ENCODE measurements at regions not wholly inside any gene's neighbourhood (a gene's known extent, or its start where the extent isn't known, plus 50 kb on each side); places are given as distances from the start of the nearest gene placed in this dataset.
A peak's percentile ranks its signal among the peaks of the same experiment; 100 is the strongest.

DNA sequence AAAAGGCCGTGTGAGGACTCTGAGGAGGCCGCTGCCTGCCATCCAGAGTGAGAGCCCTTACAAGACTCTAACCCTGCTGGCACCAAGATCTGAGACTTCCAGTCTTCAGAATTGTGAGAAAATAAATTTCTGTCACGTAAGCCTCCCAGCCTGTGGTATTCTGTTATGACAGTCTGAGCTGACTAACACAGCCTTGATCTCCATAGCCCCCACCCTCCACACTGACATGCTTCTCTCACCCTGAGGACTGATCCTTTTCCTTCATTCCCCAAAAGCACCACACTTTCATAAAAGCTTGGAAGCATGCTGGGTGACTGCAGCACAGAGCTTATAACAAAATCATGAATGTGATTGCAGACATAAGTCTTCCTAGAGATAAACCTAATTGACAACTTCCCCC lies 1059.8 kb downstream of the UQCRFS1 start:
- no peak overlapping the region for H3K27ac ChIP-seq (ENCODE audit: insufficient read depth, low read length, poor library complexity, severe bottlenecking)
- ATAC-seq (ENCODE audit: low read depth in 2 of 2) = no peak

DNA sequence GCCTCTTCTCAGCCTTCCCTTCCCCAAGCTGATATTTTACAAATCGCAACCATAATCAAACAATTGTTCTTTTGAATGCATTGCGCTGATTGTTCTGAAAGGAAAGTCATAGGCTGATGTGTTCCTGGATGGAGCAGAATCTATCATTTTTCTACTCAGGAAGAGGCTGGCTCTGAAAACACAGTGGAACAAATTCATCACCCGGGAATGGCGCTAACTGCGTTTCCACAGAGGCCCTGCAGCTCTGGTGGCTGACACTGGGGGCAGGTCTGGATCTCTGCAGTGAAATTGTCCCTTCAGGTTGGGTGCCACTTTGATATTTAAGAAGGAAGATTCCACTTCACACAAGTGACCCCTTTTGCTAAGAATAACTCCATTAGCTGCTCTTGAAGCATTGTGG lies 1060.8 kb downstream of the UQCRFS1 start:
- Mint-ChIP-seq H3K27ac (no peak overlapping the region), H3K4me3 (no peak overlapping the region)
- ATAC-seq (ENCODE audit: low read depth in 2 of 2) = no peak

More for the DNA sequence above, 1059.8 kb downstream of the UQCRFS1 start:
- Mint-ChIP-seq H3K4me1 (no peaks in the 10 kb centered on the region), H3K27me3 (no peaks in the 10 kb centered on the region), H3K4me3 (no peak overlapping the region), H3K36me3 (no peaks in the 10 kb centered on the region), H3K27ac (no peak overlapping the region), H3K9me3 (peaks cover 2 to 14% (median 7%) of the 10 kb centered on the region in 7 donors)
- H3K4me3 ChIP-seq (ENCODE audit: low read depth, low read length) = no peak overlapping the region
- no peaks in the 10 kb centered on the region for H3K27me3 ChIP-seq (ENCODE audit: control insufficient read depth, insufficient read depth, low read length)
- H3K4me1 ChIP-seq (ENCODE audit: control insufficient read depth, insufficient read depth, low read length, poor library complexity, severe bottlenecking) = no peaks in the 10 kb centered on the region
- DNase-seq = no peak
- peaks cover 0 to 3% of the 10 kb centered on the region in 2 experiments for H3K9me3 ChIP-seq (ENCODE audit: control insufficient read depth in 2 of 2, low read length in 2 of 2)
- H3K36me3 ChIP-seq (ENCODE audit: control insufficient read depth, insufficient read depth, low read length) = no peaks in the 10 kb centered on the region

DNA sequence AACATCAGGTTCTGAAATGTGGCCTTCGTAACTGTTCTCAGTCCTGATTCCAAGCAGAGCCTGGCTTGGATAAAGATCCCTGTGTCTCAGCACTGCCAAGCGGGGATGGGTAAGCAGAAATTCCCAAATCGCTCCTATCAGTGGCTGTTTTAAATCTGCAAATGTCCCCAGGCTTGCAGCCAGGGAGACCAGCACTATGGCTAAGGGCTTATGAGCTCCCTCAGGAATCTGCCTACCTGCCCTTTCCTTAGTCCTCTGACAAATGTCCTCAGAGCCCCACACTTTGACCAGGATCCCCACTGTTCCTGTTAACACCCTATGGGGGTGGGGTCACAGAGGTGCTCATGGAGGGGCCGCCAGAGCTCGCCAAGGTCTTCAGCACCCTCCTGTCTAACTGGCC lies 1062.8 kb downstream of the UQCRFS1 start:
- no peaks in the 10 kb centered on the region for H3K9me3 ChIP-seq (ENCODE audit: control insufficient read depth in 2 of 2, low read length in 2 of 2)
- no peaks in the 10 kb centered on the region for H3K4me1 Mint-ChIP-seq
- H3K4me3 ChIP-seq (ENCODE audit: low read depth, low read length) = no peak overlapping the region
- H3K27ac Mint-ChIP-seq = no peak overlapping the region
- no peaks in the 10 kb centered on the region for H3K27me3 ChIP-seq (ENCODE audit: control insufficient read depth, insufficient read depth, low read length)
- no peak for ATAC-seq (ENCODE audit: low read depth in 2 of 2)
- H3K9me3 Mint-ChIP-seq = peaks cover 0 to 11% (median 4%) of the 10 kb centered on the region in 7 donors
- no peaks in the 10 kb centered on the region for H3K36me3 Mint-ChIP-seq
- no peaks in the 10 kb centered on the region for H3K4me1 ChIP-seq (ENCODE audit: control insufficient read depth, insufficient read depth, low read length, poor library complexity, severe bottlenecking)
- no peak overlapping the region for H3K4me3 Mint-ChIP-seq
- H3K36me3 ChIP-seq (ENCODE audit: control insufficient read depth, insufficient read depth, low read length) = no peaks in the 10 kb centered on the region
- no peak for DNase-seq
- H3K27me3 Mint-ChIP-seq = no peaks in the 10 kb centered on the region
- no peak overlapping the region for H3K27ac ChIP-seq (ENCODE audit: insufficient read depth, low read length, poor library complexity, severe bottlenecking)

More for the DNA sequence above, 1060.8 kb downstream of the UQCRFS1 start:
- Mint-ChIP-seq H3K36me3 (no peaks in the 10 kb centered on the region), H3K27me3 (no peaks in the 10 kb centered on the region), H3K4me1 (no peaks in the 10 kb centered on the region), H3K9me3 (peaks cover 3 to 15% (median 7%) of the 10 kb centered on the region in 7 donors)
- Histone ChIP-seq H3K27ac (ENCODE audit: insufficient read depth, low read length, poor library complexity, severe bottlenecking) (no peak overlapping the region), H3K27me3 (ENCODE audit: control insufficient read depth, insufficient read depth, low read length) (no peaks in the 10 kb centered on the region), H3K9me3 (ENCODE audit: control insufficient read depth in 2 of 2, low read length in 2 of 2) (no peaks in the 10 kb centered on the region), H3K4me1 (ENCODE audit: control insufficient read depth, insufficient read depth, low read length, poor library complexity, severe bottlenecking) (no peaks in the 10 kb centered on the region), H3K4me3 (ENCODE audit: low read depth, low read length) (no peak overlapping the region), H3K36me3 (ENCODE audit: control insufficient read depth, insufficient read depth, low read length) (no peaks in the 10 kb centered on the region)
- no peak for DNase-seq

DNA sequence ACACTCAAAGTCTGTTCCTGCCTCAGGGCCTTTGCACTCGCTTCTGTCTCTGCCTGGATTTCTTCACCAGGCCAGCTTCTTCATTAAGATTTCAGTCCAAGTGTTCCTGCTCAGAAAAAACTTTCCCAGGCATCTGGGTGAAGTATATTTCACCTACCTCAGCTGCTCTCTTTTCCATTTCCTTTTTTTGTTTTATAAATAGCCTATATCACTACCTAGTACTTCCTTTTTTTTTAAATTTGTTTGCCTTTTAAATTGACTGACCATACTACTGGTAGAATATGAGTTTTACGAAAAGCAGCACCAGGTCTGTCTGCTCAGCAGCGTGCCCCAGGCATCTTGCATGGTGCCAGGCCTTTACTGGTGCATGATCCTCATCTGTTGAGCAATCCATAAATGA lies 1064.4 kb downstream of the UQCRFS1 start:
- no peak overlapping the region for H3K27ac Mint-ChIP-seq
- H3K27me3 Mint-ChIP-seq = no peaks in the 10 kb centered on the region
- H3K9me3 Mint-ChIP-seq = peaks cover 2 to 15% (median 5%) of the 10 kb centered on the region in 7 donors
- H3K36me3 Mint-ChIP-seq = no peaks in the 10 kb centered on the region
- Histone ChIP-seq H3K4me3 (ENCODE audit: low read depth, low read length) (no peak overlapping the region), H3K9me3 (ENCODE audit: control insufficient read depth in 2 of 2, low read length in 2 of 2) (no peaks in the 10 kb centered on the region), H3K27me3 (ENCODE audit: control insufficient read depth, insufficient read depth, low read length) (no peaks in the 10 kb centered on the region), H3K4me1 (ENCODE audit: control insufficient read depth, insufficient read depth, low read length, poor library complexity, severe bottlenecking) (no peaks in the 10 kb centered on the region), H3K27ac (ENCODE audit: insufficient read depth, low read length, poor library complexity, severe bottlenecking) (no peak overlapping the region), H3K36me3 (ENCODE audit: control insufficient read depth, insufficient read depth, low read length) (no peaks in the 10 kb centered on the region)
- H3K4me1 Mint-ChIP-seq = no peaks in the 10 kb centered on the region
- peak overlapping the region in 1 of 4 donors; percentile 11 for H3K4me3 Mint-ChIP-seq
- ATAC-seq (ENCODE audit: low read depth in 2 of 2) = no peak
- DNase-seq = no peak

DNA sequence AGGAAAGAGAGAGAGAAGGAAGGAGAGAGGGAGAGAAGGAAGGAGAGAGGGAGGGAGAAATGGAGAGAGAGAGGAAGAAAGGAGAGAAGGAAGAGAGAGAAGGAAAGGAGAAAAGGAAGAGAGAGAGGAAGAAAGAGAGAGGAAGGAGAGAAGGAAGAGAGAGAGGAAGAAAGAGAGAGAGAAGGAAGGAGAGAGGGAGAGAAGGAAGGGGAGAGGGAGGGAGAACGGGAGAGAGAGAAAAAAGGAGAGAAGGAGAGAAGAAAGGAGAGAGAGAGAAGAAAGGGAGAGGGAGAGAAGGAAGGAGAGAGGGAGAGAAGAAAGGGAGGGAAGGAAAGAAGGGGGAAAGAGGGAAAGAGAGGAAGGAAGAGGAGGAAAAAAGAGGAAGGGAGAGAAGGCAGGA lies 1070.7 kb downstream of the UQCRFS1 start:
- peaks cover 0 to 5% of the 10 kb centered on the region in 2 experiments for H3K9me3 ChIP-seq (ENCODE audit: control insufficient read depth in 2 of 2, low read length in 2 of 2)
- H3K9me3 Mint-ChIP-seq = peaks cover 0 to 24% (median 7%) of the 10 kb centered on the region in 7 donors
- ATAC-seq (ENCODE audit: low read depth in 2 of 2) (no peak), DNase-seq (no peak)
- H3K27ac Mint-ChIP-seq = no peak overlapping the region
- no peak overlapping the region for H3K4me3 Mint-ChIP-seq
- no peaks in the 10 kb centered on the region for H3K27me3 ChIP-seq (ENCODE audit: control insufficient read depth, insufficient read depth, low read length)
- H3K27me3 Mint-ChIP-seq = no peaks in the 10 kb centered on the region
- H3K4me1 ChIP-seq (ENCODE audit: control insufficient read depth, insufficient read depth, low read length, poor library complexity, severe bottlenecking) = no peaks in the 10 kb centered on the region
- H3K36me3 ChIP-seq (ENCODE audit: control insufficient read depth, insufficient read depth, low read length) = no peaks in the 10 kb centered on the region
- no peak overlapping the region for H3K27ac ChIP-seq (ENCODE audit: insufficient read depth, low read length, poor library complexity, severe bottlenecking)
- H3K4me1 Mint-ChIP-seq = no peaks in the 10 kb centered on the region
- no peak overlapping the region for H3K4me3 ChIP-seq (ENCODE audit: low read depth, low read length)
- no peaks in the 10 kb centered on the region for H3K36me3 Mint-ChIP-seq

DNA sequence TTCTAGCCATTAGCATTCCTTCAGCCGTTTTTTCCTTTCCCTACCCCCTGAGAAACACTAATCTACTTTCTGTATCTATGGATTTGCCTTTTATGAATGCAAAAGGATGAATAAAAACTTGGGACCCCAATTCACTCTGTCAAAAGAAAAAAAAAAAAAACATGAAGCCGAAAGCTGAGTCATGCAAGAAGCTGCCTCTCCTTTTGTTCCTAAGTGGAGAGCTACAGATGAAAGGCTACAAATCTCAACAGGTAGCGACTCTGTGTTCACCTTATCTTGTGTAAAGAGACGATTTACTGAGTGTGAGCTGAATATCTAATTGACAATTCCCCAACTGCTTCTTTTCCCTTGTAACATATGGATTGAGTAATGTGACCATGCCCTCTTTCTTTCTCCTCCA lies 1072.8 kb downstream of the UQCRFS1 start:
- Histone ChIP-seq H3K27ac (ENCODE audit: insufficient read depth, low read length, poor library complexity, severe bottlenecking) (no peak overlapping the region), H3K27me3 (ENCODE audit: control insufficient read depth, insufficient read depth, low read length) (no peaks in the 10 kb centered on the region)
- no peak for ATAC-seq (ENCODE audit: low read depth in 2 of 2)

DNA sequence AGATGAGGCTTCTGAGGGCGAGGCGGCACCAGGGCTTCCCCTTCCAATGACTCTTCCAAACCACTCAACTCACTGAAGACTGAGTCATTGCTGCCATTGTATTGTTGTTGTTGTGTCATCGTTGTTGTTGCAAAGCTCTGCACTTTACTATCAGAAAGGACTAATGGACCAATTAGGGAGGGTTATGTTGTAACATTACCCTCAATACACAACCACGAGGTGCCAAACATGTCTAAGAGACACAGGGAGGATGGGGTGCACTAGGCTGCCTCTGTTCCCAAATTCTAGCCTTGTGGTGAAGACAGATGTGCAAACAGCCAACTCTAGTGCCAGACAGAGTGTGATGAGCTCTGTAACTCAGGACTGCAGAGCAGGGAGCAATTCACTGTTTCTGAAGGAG lies 1075.2 kb downstream of the UQCRFS1 start:
- no peak for DNase-seq
- no peaks in the 10 kb centered on the region for H3K4me1 ChIP-seq (ENCODE audit: control insufficient read depth, insufficient read depth, low read length, poor library complexity, severe bottlenecking)
- no peak overlapping the region for H3K27ac ChIP-seq (ENCODE audit: insufficient read depth, low read length, poor library complexity, severe bottlenecking)
- Mint-ChIP-seq H3K4me3 (no peak overlapping the region), H3K27ac (no peak overlapping the region), H3K27me3 (no peaks in the 10 kb centered on the region), H3K9me3 (peaks cover 0 to 19% (median 6%) of the 10 kb centered on the region in 7 donors), H3K36me3 (no peaks in the 10 kb centered on the region), H3K4me1 (no peaks in the 10 kb centered on the region)
- H3K27me3 ChIP-seq (ENCODE audit: control insufficient read depth, insufficient read depth, low read length) = no peaks in the 10 kb centered on the region
- ATAC-seq (ENCODE audit: low read depth in 2 of 2) = no peak
- H3K9me3 ChIP-seq (ENCODE audit: control insufficient read depth in 2 of 2, low read length in 2 of 2) = peaks cover 2 to 5% of the 10 kb centered on the region in 2 experiments
- H3K4me3 ChIP-seq (ENCODE audit: low read depth, low read length) = no peak overlapping the region
- H3K36me3 ChIP-seq (ENCODE audit: control insufficient read depth, insufficient read depth, low read length) = no peaks in the 10 kb centered on the region

More for the DNA sequence above, 1072.8 kb downstream of the UQCRFS1 start:
- Histone ChIP-seq H3K9me3 (ENCODE audit: control insufficient read depth in 2 of 2, low read length in 2 of 2) (peaks cover 2 to 5% of the 10 kb centered on the region in 2 experiments), H3K36me3 (ENCODE audit: control insufficient read depth, insufficient read depth, low read length) (no peaks in the 10 kb centered on the region), H3K4me3 (ENCODE audit: low read depth, low read length) (no peak overlapping the region), H3K4me1 (ENCODE audit: control insufficient read depth, insufficient read depth, low read length, poor library complexity, severe bottlenecking) (no peaks in the 10 kb centered on the region)
- Mint-ChIP-seq H3K9me3 (peaks cover 0 to 22% (median 10%) of the 10 kb centered on the region in 7 donors), H3K4me3 (no peak overlapping the region), H3K27ac (no peak overlapping the region), H3K27me3 (no peaks in the 10 kb centered on the region), H3K36me3 (no peaks in the 10 kb centered on the region), H3K4me1 (no peaks in the 10 kb centered on the region)
- no peak for DNase-seq

DNA sequence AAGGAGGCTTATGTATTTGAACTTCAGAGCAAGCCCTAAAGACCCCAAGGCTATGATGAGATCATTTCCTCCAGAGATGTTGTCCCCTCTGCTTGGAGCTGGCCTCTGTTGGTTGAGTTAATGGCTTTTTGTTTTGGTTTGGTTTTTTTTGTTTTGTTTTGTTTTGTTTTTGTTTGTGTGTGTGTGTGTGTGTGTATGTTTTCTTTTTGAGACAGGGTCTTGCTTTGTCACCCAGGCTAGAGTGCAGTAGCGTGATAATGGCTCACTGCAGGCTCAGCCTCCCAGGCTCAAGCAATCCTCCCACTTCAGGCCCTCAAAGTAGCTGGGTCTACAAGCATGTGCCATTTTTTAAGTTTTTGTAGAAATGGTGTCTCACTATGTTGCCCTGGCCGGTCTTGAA lies 1076.2 kb downstream of the UQCRFS1 start:
- Histone ChIP-seq H3K27me3 (ENCODE audit: control insufficient read depth, insufficient read depth, low read length) (no peaks in the 10 kb centered on the region), H3K36me3 (ENCODE audit: control insufficient read depth, insufficient read depth, low read length) (no peaks in the 10 kb centered on the region), H3K4me3 (ENCODE audit: low read depth, low read length) (no peak overlapping the region), H3K9me3 (ENCODE audit: control insufficient read depth in 2 of 2, low read length in 2 of 2) (peaks cover 2 to 5% of the 10 kb centered on the region in 2 experiments), H3K4me1 (ENCODE audit: control insufficient read depth, insufficient read depth, low read length, poor library complexity, severe bottlenecking) (no peaks in the 10 kb centered on the region), H3K27ac (ENCODE audit: insufficient read depth, low read length, poor library complexity, severe bottlenecking) (no peak overlapping the region)
- Mint-ChIP-seq H3K27ac (no peak overlapping the region), H3K4me1 (no peaks in the 10 kb centered on the region), H3K27me3 (no peaks in the 10 kb centered on the region), H3K36me3 (no peaks in the 10 kb centered on the region), H3K9me3 (peaks cover 0 to 20% (median 9%) of the 10 kb centered on the region in 7 donors), H3K4me3 (no peak overlapping the region)
- DNase-seq (no peak), ATAC-seq (ENCODE audit: low read depth in 2 of 2) (no peak)

All from CD4-positive, CD25-positive, alpha-beta regulatory T cell (primary cell).